ENCODE measurements at regions not wholly inside any gene's neighbourhood (a gene's known extent, or its start where the extent isn't known, plus 50 kb on each side); places are given as distances from the start of the nearest gene placed in this dataset.
"Not testable (repeated sequence)": the region's sequence is repeated elsewhere in the genome, so short reads cannot be mapped to it uniquely, and the experiment has no call there.

DNA sequence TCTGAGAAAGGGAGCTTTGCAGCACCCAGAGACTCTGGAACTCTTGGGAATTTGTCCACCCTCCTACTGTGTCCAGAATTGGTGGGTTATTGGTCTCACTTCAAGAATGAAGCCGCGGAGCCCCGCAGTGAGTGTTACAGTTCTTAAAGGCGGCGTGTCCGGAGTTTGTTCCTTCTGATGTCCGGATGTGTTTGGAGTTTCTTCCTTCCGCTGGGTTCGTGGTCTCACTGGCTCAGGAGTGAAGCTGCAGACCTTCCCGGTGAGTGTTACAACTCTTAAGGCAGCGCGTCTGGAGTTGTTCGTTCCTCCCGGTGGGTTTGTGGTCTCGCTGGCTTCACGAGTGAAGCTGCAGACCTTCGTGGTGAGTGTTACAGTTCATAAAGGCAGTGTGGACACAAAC, 824.7 kb downstream of the LRRTM4 start:
- not testable (repeated sequence) for H3K4me1 Mint-ChIP-seq (ENCODE audit: unreplicated experiment); DNase-seq (ENCODE audit: extremely low spot score, unreplicated experiment); H3K36me3 Mint-ChIP-seq; H3K9me3 Mint-ChIP-seq; H3K4me3 Mint-ChIP-seq; H3K27ac Mint-ChIP-seq
- peaks cover 31% of the 10 kb centered on the region for H3K27me3 Mint-ChIP-seq

DNA sequence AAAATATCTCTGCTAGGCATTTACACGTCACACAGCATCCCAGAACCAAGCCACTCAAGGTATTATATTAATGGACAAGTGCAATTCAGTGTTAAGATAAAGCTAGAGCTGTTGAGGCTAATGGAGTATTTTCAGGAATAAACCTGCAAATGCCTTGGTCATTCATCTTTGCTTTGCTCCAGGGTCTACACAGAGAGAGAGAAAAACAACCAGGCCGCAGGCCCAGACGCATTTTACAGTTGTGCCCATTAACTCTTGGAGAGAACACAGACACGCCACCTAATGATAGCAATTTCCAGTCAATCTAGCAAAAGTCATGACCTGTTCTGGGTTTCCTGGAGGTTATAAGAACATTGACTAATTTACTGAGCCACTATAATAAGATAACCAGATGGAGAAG, 829.3 kb downstream of the LRRTM4 start:
- peaks cover 9% of the 10 kb centered on the region for H3K4me1 Mint-ChIP-seq (ENCODE audit: unreplicated experiment)
- no peaks in the 10 kb centered on the region for H3K36me3 Mint-ChIP-seq
- peaks cover 8% of the 10 kb centered on the region for H3K9me3 Mint-ChIP-seq
- TF ChIP-seq, protein P1, sequence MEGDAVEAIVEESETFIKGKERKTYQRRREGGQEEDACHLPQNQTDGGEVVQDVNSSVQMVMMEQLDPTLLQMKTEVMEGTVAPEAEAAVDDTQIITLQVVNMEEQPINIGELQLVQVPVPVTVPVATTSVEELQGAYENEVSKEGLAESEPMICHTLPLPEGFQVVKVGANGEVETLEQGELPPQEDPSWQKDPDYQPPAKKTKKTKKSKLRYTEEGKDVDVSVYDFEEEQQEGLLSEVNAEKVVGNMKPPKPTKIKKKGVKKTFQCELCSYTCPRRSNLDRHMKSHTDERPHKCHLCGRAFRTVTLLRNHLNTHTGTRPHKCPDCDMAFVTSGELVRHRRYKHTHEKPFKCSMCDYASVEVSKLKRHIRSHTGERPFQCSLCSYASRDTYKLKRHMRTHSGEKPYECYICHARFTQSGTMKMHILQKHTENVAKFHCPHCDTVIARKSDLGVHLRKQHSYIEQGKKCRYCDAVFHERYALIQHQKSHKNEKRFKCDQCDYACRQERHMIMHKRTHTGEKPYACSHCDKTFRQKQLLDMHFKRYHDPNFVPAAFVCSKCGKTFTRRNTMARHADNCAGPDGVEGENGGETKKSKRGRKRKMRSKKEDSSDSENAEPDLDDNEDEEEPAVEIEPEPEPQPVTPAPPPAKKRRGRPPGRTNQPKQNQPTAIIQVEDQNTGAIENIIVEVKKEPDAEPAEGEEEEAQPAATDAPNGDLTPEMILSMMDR (conservative IDR thresholded peaks at IDR 0.05) = no peak
- peaks cover 34% of the 10 kb centered on the region for H3K27me3 Mint-ChIP-seq
- no peak for DNase-seq (ENCODE audit: extremely low spot score, unreplicated experiment)
- no peak overlapping the region for H3K27ac Mint-ChIP-seq
- H3K4me3 Mint-ChIP-seq = no peak overlapping the region

DNA sequence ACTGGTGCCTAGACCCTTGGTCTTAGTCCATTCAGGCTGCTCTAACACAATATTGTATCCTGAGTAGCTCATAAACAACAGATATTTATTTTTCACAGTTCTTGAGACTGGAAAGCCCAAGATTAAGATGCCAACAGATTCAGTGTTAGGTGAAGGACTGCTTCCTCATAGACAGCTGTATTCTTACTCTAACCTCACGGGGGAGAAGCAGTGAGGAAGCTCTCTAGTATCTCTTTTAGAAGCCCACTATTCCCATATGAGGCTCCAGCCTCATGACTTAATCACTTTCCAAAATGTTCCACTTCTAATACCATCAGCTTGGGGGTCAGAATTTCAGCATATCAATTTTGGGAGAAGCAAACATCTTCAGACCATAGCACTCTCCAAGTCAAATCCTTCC, 833.4 kb downstream of the LRRTM4 start:
- Mint-ChIP-seq H3K9me3 (no peaks in the 10 kb centered on the region), H3K27me3 (peaks cover 35% of the 10 kb centered on the region), H3K27ac (no peak overlapping the region), H3K4me3 (no peak overlapping the region), H3K4me1 (ENCODE audit: unreplicated experiment) (peaks cover 16% of the 10 kb centered on the region), H3K36me3 (no peaks in the 10 kb centered on the region)
- no peak for DNase-seq (ENCODE audit: extremely low spot score, unreplicated experiment)
- TF ChIP-seq, protein P1 (conservative IDR thresholded peaks at IDR 0.05) = no peak

DNA sequence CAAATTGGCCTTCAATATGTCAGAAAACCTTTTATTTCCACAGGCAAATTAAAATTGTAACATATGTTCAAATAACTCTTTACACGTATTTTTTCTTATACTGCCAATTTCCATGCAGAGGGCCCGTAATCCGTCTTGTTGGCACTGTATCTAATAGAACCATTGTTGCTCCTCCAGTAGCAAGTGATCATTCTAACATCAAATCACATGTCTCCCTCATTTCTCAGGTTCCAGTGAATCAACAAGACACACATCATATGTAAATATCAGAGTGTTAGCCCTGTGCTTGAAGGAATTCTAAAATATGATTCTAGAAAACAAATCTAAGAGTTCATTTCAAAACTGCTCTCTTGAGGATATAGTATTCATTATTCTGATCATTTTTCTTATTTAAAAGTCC, 834.3 kb downstream of the LRRTM4 start:
- Mint-ChIP-seq H3K36me3 (no peaks in the 10 kb centered on the region), H3K4me1 (ENCODE audit: unreplicated experiment) (peaks cover 13% of the 10 kb centered on the region), H3K4me3 (no peak overlapping the region), H3K27ac (no peak overlapping the region), H3K9me3 (no peaks in the 10 kb centered on the region), H3K27me3 (peaks cover 32% of the 10 kb centered on the region)
- TF ChIP-seq, protein P1 (conservative IDR thresholded peaks at IDR 0.05) = no peak
- DNase-seq (ENCODE audit: extremely low spot score, unreplicated experiment) = no peak

DNA sequence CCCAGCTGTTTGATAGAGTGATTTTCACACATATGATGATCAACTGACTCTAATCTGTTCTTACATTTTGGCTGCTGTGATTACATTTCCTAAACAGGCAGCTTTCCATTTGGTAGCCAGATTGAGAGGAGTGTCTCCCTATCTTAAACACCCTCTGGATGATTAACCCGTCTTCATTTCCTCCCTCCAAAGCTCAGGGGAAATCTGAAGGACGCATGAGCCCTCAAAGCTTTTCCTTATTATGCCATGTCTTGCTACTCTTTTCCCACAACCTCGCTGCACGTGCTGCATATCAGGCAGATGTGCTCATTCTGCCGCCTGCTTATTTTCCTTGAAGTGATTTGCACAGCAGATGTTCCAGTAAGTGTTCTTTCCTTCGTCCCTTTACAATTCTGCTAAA, 837.4 kb downstream of the LRRTM4 start:
- H3K4me1 Mint-ChIP-seq (ENCODE audit: unreplicated experiment) = peaks cover 6% of the 10 kb centered on the region
- peaks cover 16% of the 10 kb centered on the region for H3K27me3 Mint-ChIP-seq
- no peaks in the 10 kb centered on the region for H3K36me3 Mint-ChIP-seq
- no peak overlapping the region for H3K4me3 Mint-ChIP-seq
- H3K9me3 Mint-ChIP-seq = peaks cover 7% of the 10 kb centered on the region
- DNase-seq (ENCODE audit: extremely low spot score, unreplicated experiment) = no peak
- TF ChIP-seq, protein P1 (conservative IDR thresholded peaks at IDR 0.05) = no peak
- H3K27ac Mint-ChIP-seq = no peak overlapping the region

DNA sequence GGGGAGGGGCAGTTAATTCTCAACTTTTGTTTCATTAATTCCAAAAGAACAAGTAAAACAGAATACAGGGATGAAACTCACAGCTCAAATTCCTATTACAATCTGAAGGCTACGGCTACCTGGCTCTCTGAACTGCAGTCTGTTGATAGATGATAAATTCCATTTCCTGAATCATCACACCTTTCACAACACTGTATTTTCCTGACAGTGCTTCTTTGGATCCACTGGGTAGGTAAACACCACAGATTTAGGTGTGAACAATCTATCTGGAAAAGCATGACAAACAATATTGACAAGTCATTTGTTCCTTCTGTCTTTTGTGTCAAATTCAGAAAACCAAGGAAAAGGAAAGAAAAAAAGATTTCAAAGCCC, 843.2 kb downstream of the LRRTM4 start:
- H3K4me3 Mint-ChIP-seq = no peak overlapping the region
- H3K27me3 Mint-ChIP-seq = no peaks in the 10 kb centered on the region
- TF ChIP-seq, protein P1 (conservative IDR thresholded peaks at IDR 0.05) = no peak
- H3K36me3 Mint-ChIP-seq = no peaks in the 10 kb centered on the region
- peaks cover 7% of the 10 kb centered on the region for H3K9me3 Mint-ChIP-seq
- no peaks in the 10 kb centered on the region for H3K4me1 Mint-ChIP-seq (ENCODE audit: unreplicated experiment)
- DNase-seq (ENCODE audit: extremely low spot score, unreplicated experiment) = no peak
- no peak overlapping the region for H3K27ac Mint-ChIP-seq

Measured in type B pancreatic cell (in vitro differentiated cells).